Ishikawa (cell line): ENCODE measurements at regions not wholly inside any gene's neighbourhood (a gene's known extent, or its start where the extent isn't known, plus 50 kb on each side); places are given as distances from the start of the nearest gene placed in this dataset.

Source experiments
- EP300 ChIP-seq: IDR thresholded peaks from 2 replicates; pipeline ENCODE4 v1.6.1; 2012; ENCODE audit warnings: borderline replicate concordance
- MAX ChIP-seq: IDR thresholded peaks from 2 replicates; pipeline ENCODE4 v1.6.1; 2012
- NFIC ChIP-seq: IDR thresholded peaks from 2 replicates; pipeline ENCODE4 v1.6.1; 2012
- RAD21 ChIP-seq: IDR thresholded peaks from 2 replicates; pipeline ENCODE4 v1.6.1; 2012; ENCODE audit warnings: low read depth
- REST ChIP-seq: IDR thresholded peaks from 2 replicates; pipeline ENCODE4 v1.6.1; 2012; ENCODE audit warnings: low read depth, mild to moderate bottlenecking
- TAF1 ChIP-seq: IDR thresholded peaks from 2 replicates; pipeline ENCODE4 v1.6.1; 2012; ENCODE audit warnings: low read depth, mild to moderate bottlenecking
- TCF12 ChIP-seq: IDR thresholded peaks from 2 replicates; pipeline ENCODE4 v1.6.1; 2012; ENCODE audit warnings: low read depth
- TEAD4 ChIP-seq: IDR thresholded peaks from 2 replicates; pipeline ENCODE4 v1.6.1; 2012
- ZBTB7A ChIP-seq: IDR thresholded peaks from 2 replicates; pipeline ENCODE4 v1.6.1; 2012; ENCODE audit warnings: low read depth

- TF ChIP-seq NFIC, result no peak
- TF ChIP-seq TAF1, result no peak
- TF ChIP-seq ZBTB7A, result no peak
- no peak for TF ChIP-seq EP300
- TF ChIP-seq REST, result no peak
- no peak for TF ChIP-seq TEAD4
- no peak for TF ChIP-seq MAX
- no peak for TF ChIP-seq TCF12
- no peak for TF ChIP-seq RAD21
Observed at GRCh38 chr4:123743848-123744247, 347.3 kb downstream of the SPRY1 start.
